ENCODE measurements at regions not wholly inside any gene's neighbourhood (a gene's known extent, or its start where the extent isn't known, plus 50 kb on each side); places are given as distances from the start of the nearest gene placed in this dataset.

- 80% methylated on average over 1 of the region's 2 CpGs for WGBS (ENCODE audit: insufficient coverage)
- no peaks in the 10 kb centered on the region for H3K9me3 ChIP-seq (ENCODE audit: control insufficient read depth, insufficient read depth, low read length)
- H3K27ac ChIP-seq (ENCODE audit: low read depth, low read length), result no peak overlapping the region
- H3K36me3 ChIP-seq (ENCODE audit: control insufficient read depth, insufficient read depth, low read length), result no peaks in the 10 kb centered on the region
- no peaks in the 10 kb centered on the region for H3K4me1 ChIP-seq (ENCODE audit: control insufficient read depth, insufficient read depth, low read length)
- no peaks in the 10 kb centered on the region for H3K27me3 ChIP-seq (ENCODE audit: control insufficient read depth, insufficient read depth, low read length)
- no peak for DNase-seq (ENCODE audit: low read depth in 4 of 6, low spot score in 6 of 6)
- no peak overlapping the region for H3K4me3 ChIP-seq (ENCODE audit: low read depth, low read length)
These were observed 75.8 kb downstream of the NRN1 start for GRCh38 chr6:5930968-5931367.

GRCh38 chr6:5930143-5930770 lies 76.5 kb downstream of the NRN1 start:
- Histone ChIP-seq H3K36me3 (ENCODE audit: control insufficient read depth, insufficient read depth, low read length) (no peaks in the 10 kb centered on the region), H3K9me3 (ENCODE audit: control insufficient read depth, insufficient read depth, low read length) (no peaks in the 10 kb centered on the region), H3K4me1 (ENCODE audit: control insufficient read depth, insufficient read depth, low read length) (no peaks in the 10 kb centered on the region), H3K27me3 (ENCODE audit: control insufficient read depth, insufficient read depth, low read length) (no peaks in the 10 kb centered on the region), H3K4me3 (ENCODE audit: low read depth, low read length) (no peak overlapping the region), H3K27ac (ENCODE audit: low read depth, low read length) (no peak overlapping the region)
- DNase-seq (ENCODE audit: low read depth in 4 of 6, low spot score in 6 of 6), result no peak
- 69% methylated on average over 3 of the region's 4 CpGs for WGBS (ENCODE audit: insufficient coverage)

GRCh38 chr6:5923840-5924239 lies 82.9 kb downstream of the NRN1 start:
- DNase-seq (ENCODE audit: low read depth in 4 of 6, low spot score in 6 of 6), result no peak
- Histone ChIP-seq H3K9me3 (ENCODE audit: control insufficient read depth, insufficient read depth, low read length) (no peaks in the 10 kb centered on the region), H3K27me3 (ENCODE audit: control insufficient read depth, insufficient read depth, low read length) (no peaks in the 10 kb centered on the region), H3K4me1 (ENCODE audit: control insufficient read depth, insufficient read depth, low read length) (no peaks in the 10 kb centered on the region), H3K27ac (ENCODE audit: low read depth, low read length) (no peak overlapping the region), H3K36me3 (ENCODE audit: control insufficient read depth, insufficient read depth, low read length) (no peaks in the 10 kb centered on the region), H3K4me3 (ENCODE audit: low read depth, low read length) (no peak overlapping the region)
- WGBS (ENCODE audit: insufficient coverage), result 100% methylated on average over 3 of the region's 4 CpGs

- DNase-seq (ENCODE audit: low read depth in 4 of 6, low spot score in 6 of 6), result peak in 2 of 6 donors; percentile 11 to 61
- Histone ChIP-seq H3K4me3 (ENCODE audit: low read depth, low read length) (no peak overlapping the region), H3K4me1 (ENCODE audit: control insufficient read depth, insufficient read depth, low read length) (no peaks in the 10 kb centered on the region), H3K27me3 (ENCODE audit: control insufficient read depth, insufficient read depth, low read length) (no peaks in the 10 kb centered on the region), H3K36me3 (ENCODE audit: control insufficient read depth, insufficient read depth, low read length) (no peaks in the 10 kb centered on the region), H3K27ac (ENCODE audit: low read depth, low read length) (no peak overlapping the region), H3K9me3 (ENCODE audit: control insufficient read depth, insufficient read depth, low read length) (no peaks in the 10 kb centered on the region)
- no CpG with 5 or more reads among the region's 4 CpGs for WGBS (ENCODE audit: insufficient coverage)
These were observed 84.5 kb downstream of the NRN1 start for GRCh38 chr6:5922230-5922629.

GRCh38 chr6:5909721-5910120 lies 97.0 kb downstream of the NRN1 start:
- H3K27ac ChIP-seq (ENCODE audit: low read depth, low read length), result no peak overlapping the region
- peak in 2 of 6 donors; percentile 10 to 22 for DNase-seq (ENCODE audit: low read depth in 4 of 6, low spot score in 6 of 6)

GRCh38 chr6:5906842-5907241 lies 99.9 kb downstream of the NRN1 start:
- Histone ChIP-seq H3K4me3 (ENCODE audit: low read depth, low read length) (no peak overlapping the region), H3K27me3 (ENCODE audit: control insufficient read depth, insufficient read depth, low read length) (no peaks in the 10 kb centered on the region), H3K27ac (ENCODE audit: low read depth, low read length) (no peak overlapping the region), H3K4me1 (ENCODE audit: control insufficient read depth, insufficient read depth, low read length) (no peaks in the 10 kb centered on the region), H3K36me3 (ENCODE audit: control insufficient read depth, insufficient read depth, low read length) (no peaks in the 10 kb centered on the region), H3K9me3 (ENCODE audit: control insufficient read depth, insufficient read depth, low read length) (peaks cover 2% of the 10 kb centered on the region)
- no peak for DNase-seq (ENCODE audit: low read depth in 4 of 6, low spot score in 6 of 6)
- WGBS (ENCODE audit: insufficient coverage), result no CpG with 5 or more reads among the region's 1 CpG

More at GRCh38 chr6:5909721-5910120, 97.0 kb downstream of the NRN1 start:
- WGBS (ENCODE audit: insufficient coverage), result 78% methylated on average over 3 of the region's 5 CpGs
- H3K27me3 ChIP-seq (ENCODE audit: control insufficient read depth, insufficient read depth, low read length), result no peaks in the 10 kb centered on the region
- H3K36me3 ChIP-seq (ENCODE audit: control insufficient read depth, insufficient read depth, low read length), result no peaks in the 10 kb centered on the region
- H3K9me3 ChIP-seq (ENCODE audit: control insufficient read depth, insufficient read depth, low read length), result peaks cover 3% of the 10 kb centered on the region
- no peaks in the 10 kb centered on the region for H3K4me1 ChIP-seq (ENCODE audit: control insufficient read depth, insufficient read depth, low read length)
- H3K4me3 ChIP-seq (ENCODE audit: low read depth, low read length), result no peak overlapping the region

- DNase-seq (ENCODE audit: low read depth in 4 of 6, low spot score in 6 of 6), result no peak
- no peak overlapping the region for H3K4me3 ChIP-seq (ENCODE audit: low read depth, low read length)
- no CpG with 5 or more reads among the region's 1 CpG for WGBS (ENCODE audit: insufficient coverage)
- H3K36me3 ChIP-seq (ENCODE audit: control insufficient read depth, insufficient read depth, low read length), result no peaks in the 10 kb centered on the region
- H3K27me3 ChIP-seq (ENCODE audit: control insufficient read depth, insufficient read depth, low read length), result no peaks in the 10 kb centered on the region
- no peaks in the 10 kb centered on the region for H3K9me3 ChIP-seq (ENCODE audit: control insufficient read depth, insufficient read depth, low read length)
- no peak overlapping the region for H3K27ac ChIP-seq (ENCODE audit: low read depth, low read length)
- H3K4me1 ChIP-seq (ENCODE audit: control insufficient read depth, insufficient read depth, low read length), result no peaks in the 10 kb centered on the region
These were observed 100.4 kb downstream of the NRN1 start for GRCh38 chr6:5906340-5906670.

- 77% methylated on average over 12 of the region's 18 CpGs for WGBS (ENCODE audit: insufficient coverage)
- Histone ChIP-seq H3K27me3 (ENCODE audit: control insufficient read depth, insufficient read depth, low read length) (no peaks in the 10 kb centered on the region), H3K4me1 (ENCODE audit: control insufficient read depth, insufficient read depth, low read length) (no peaks in the 10 kb centered on the region), H3K36me3 (ENCODE audit: control insufficient read depth, insufficient read depth, low read length) (no peaks in the 10 kb centered on the region), H3K4me3 (ENCODE audit: low read depth, low read length) (no peak overlapping the region), H3K9me3 (ENCODE audit: control insufficient read depth, insufficient read depth, low read length) (no peaks in the 10 kb centered on the region), H3K27ac (ENCODE audit: low read depth, low read length) (no peak overlapping the region)
- DNase-seq (ENCODE audit: low read depth in 4 of 6, low spot score in 6 of 6), result peak in 2 of 6 donors; percentile 31 to 51
These were observed 101.0 kb downstream of the NRN1 start for GRCh38 chr6:5905431-5906339.

- 59% methylated on average over 4 of the region's 4 CpGs for WGBS (ENCODE audit: insufficient coverage)
These were observed 102.2 kb downstream of the NRN1 start for GRCh38 chr6:5904532-5904931.

More at GRCh38 chr6:5904532-5904931, 102.2 kb downstream of the NRN1 start:
- no peaks in the 10 kb centered on the region for H3K9me3 ChIP-seq (ENCODE audit: control insufficient read depth, insufficient read depth, low read length)
- no peak for DNase-seq (ENCODE audit: low read depth in 4 of 6, low spot score in 6 of 6)
- no peaks in the 10 kb centered on the region for H3K27me3 ChIP-seq (ENCODE audit: control insufficient read depth, insufficient read depth, low read length)
- no peak overlapping the region for H3K4me3 ChIP-seq (ENCODE audit: low read depth, low read length)
- no peak overlapping the region for H3K27ac ChIP-seq (ENCODE audit: low read depth, low read length)
- no peaks in the 10 kb centered on the region for H3K4me1 ChIP-seq (ENCODE audit: control insufficient read depth, insufficient read depth, low read length)
- no peaks in the 10 kb centered on the region for H3K36me3 ChIP-seq (ENCODE audit: control insufficient read depth, insufficient read depth, low read length)

Measured in spinal cord (tissue), 9 donors.